GM18507 (cell line): ENCODE measurements at regions not wholly inside any gene's neighbourhood (a gene's known extent, or its start where the extent isn't known, plus 50 kb on each side); places are given as distances from the start of the nearest gene placed in this dataset.

Experiments used
- DNase-seq: peaks from one replicate; pipeline ENCODE4 v3.0.0; 2011; ENCODE audit warnings: low read depth; ENCODE audit not compliant: insufficient read length; ENCODE audit errors: extremely low spot score
- FAIRE-seq: peaks from 2 replicates; lab custom pipeline; 2011; peaks lifted over from hg19 to GRCh38; lab: Jason Lieb, UNC

- DNase-seq, result no peak
- FAIRE-seq, result no peak
Observed at GRCh38 chr6:106918115-106918514, 56.4 kb downstream of the CD24 start.

DNA sequence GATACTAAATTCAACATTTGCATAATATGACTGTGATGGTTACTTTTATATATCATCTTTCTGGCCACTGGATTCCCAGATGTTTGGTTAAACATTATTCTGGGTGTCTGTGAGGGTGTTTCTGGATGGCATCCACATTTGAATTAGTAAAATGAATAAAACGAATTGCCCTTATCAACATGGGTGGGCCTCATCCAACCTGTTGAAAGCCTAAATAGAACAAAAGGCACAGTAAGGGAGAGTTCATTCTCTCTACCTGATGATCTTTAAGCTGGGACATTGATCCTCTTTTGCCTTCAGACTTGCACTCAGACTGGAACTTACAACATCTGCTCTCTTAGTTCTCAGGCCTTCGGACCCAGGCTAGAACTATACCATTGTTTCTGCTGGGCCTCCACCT lies 57.6 kb downstream of the CD24 start:
- FAIRE-seq (no peak), DNase-seq (no peak)

DNA sequence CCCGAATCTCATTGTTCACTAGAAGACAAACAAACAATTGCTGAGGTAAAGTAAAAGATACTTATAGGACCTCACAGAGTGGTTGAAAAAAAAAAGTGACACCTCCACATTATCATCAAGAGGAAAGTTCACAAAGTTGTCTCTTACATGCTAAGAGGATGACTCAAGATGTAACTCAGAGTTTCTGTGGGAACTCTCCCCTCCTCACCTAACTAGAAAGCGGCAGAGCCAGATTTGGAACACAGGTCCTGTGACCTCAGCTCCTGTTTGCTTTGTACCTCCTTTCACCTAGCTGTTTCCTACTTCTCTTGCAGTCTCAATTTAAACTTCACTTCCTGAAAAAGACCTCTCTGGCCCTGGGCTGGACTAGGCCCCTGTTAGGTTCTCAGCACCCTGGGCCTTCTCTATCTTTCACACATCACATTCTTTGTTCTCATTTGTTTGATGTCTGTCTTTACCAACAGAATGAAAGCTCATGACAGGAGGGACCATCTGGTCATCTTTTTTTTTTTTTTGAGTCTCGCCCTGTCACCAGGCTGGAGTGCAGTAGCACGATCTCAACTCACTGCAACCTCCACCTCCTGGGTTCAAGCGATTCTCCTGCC lies 60.8 kb downstream of the CD24 start:
- DNase-seq, result no peak
- FAIRE-seq, result no peak

GRCh38 chr6:106913111-106913510 lies 61.4 kb downstream of the CD24 start:
- DNase-seq, result no peak
- no peak for FAIRE-seq

GRCh38 chr6:106912091-106912490 lies 62.4 kb downstream of the CD24 start:
- no peak for FAIRE-seq

GRCh38 chr6:106910999-106911949 lies 63.3 kb downstream of the CD24 start:
- DNase-seq (no peak), FAIRE-seq (no peak)

More at GRCh38 chr6:106912091-106912490, 62.4 kb downstream of the CD24 start:
- DNase-seq, result no peak

DNA sequence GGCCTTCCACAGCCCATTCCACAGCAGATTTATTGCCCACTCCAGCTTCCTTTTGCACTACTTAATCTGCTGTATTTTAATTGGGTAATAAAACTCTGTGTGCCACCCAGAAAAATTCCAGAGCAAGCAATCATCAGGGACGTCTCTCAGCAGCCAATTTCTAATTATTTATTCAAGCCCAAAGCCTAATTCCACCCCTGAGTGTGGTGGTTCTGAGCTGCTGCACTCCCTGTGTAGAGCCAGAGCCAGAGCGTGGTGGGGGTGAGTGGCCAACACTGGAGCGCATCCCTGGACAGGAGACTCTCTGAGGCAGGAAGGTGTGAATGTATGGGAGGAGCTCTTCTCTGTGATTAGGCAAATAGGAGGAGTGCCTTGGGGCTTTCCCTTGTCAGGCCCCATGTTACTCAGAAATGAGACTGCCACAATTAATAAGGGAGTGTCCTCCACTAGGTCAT lies 66.1 kb downstream of the CD24 start:
- FAIRE-seq (no peak), DNase-seq (no peak)

- no peak for FAIRE-seq
- no peak for DNase-seq
Observed at GRCh38 chr6:106907754-106908153, 66.8 kb downstream of the CD24 start.

DNA sequence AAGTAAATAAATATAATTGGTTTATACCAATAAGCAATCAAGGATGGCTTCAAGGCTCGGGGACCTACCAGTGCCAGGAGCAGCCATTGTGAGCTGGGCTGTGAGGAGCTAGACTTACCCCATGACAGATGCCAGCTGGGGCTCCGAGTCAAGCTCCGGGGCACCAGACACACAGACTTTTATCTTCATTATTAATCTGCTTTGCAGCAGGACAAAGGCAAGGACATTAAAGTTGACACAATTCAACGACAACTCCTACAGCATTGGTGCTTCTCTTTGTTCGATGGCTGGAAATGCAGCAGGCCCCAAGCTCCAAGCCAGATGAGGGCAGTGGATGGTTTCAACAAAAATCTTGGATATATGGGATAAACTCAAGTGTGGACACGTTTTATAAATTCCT lies 68.3 kb downstream of the CD24 start:
- no peak for FAIRE-seq

GRCh38 chr6:106903299-106903698 lies 71.2 kb downstream of the CD24 start:
- FAIRE-seq (no peak), DNase-seq (no peak)

More for the DNA sequence above, 68.3 kb downstream of the CD24 start:
- DNase-seq, result no peak

- no peak for FAIRE-seq
Observed at GRCh38 chr6:106901062-106901461, 73.5 kb downstream of the CD24 start.

GRCh38 chr6:106899697-106900096 lies 74.8 kb downstream of the CD24 start:
- FAIRE-seq, result no peak

More at GRCh38 chr6:106901062-106901461, 73.5 kb downstream of the CD24 start:
- DNase-seq, result no peak

DNA sequence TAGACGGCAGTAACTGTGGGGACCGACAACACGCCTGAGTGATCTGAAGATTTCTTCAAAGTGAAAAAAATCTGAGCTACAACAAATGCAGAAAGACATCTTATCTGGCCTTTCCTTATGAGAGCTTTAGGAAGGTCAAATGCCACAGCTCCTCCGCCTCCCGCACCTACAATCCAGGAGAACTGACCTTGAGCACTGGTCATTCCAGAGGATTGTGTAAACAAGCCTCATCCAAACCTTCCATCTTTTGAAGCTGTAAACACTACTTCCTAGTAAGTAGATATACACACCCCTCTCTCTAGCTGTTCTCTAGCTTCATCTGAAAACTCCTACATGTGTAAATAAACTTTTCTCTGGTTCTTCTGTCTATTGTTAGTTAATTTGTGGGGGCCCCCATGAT lies 76.9 kb downstream of the CD24 start:
- no peak for DNase-seq
- no peak for FAIRE-seq

More at GRCh38 chr6:106899697-106900096, 74.8 kb downstream of the CD24 start:
- no peak for DNase-seq

DNA sequence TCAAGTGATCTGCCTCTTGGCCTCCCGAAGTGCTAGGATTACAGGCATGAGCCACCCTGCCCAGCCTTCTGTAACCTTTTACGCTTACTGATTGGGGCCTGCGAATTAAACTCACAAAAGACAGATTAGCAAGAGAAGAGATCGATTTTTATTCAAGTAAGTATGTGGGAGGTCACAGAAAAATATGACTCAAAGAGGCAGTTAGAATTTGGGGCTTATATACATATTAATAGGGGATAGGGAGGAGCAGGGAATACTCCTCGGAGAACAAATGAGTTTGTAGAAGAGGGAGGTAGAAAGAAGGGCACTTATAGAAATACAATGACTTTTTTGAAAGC lies 78.9 kb downstream of the CD24 start:
- no peak for DNase-seq
- FAIRE-seq, result no peak

DNA sequence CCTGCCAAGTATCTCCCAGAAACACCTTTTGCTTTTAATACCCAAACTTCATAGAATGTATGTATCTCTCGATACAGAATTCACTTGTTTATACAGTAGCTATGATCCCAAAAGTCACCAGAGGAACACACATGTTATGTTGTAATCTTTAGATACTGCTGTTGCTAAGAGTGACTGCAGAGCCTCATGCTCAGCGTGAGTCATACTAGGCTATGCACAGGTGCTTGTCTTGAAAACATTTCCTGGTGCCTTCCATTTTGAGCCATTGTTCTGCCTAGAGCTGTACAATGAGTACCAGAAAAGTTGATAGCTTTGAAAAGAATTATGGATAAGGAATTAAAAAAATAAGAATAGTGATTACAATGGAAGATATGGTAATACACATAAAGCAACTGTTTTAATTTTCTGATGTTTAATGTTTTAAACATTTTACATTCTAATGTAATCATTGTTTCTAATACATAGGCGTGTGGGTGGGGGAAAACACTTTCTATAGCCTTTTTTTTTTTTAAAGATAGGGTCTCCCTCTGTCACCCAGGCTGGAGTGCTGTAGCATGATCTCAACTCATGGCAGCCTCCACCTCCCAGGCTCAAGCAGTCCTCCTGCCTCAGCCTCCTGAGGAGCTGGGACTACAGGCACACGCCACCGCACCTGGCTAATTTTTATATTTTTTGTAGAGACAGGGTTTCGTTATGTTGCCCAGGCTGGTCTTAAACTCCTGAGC lies 79.4 kb downstream of the CD24 start:
- DNase-seq (no peak), FAIRE-seq (no peak)

DNA sequence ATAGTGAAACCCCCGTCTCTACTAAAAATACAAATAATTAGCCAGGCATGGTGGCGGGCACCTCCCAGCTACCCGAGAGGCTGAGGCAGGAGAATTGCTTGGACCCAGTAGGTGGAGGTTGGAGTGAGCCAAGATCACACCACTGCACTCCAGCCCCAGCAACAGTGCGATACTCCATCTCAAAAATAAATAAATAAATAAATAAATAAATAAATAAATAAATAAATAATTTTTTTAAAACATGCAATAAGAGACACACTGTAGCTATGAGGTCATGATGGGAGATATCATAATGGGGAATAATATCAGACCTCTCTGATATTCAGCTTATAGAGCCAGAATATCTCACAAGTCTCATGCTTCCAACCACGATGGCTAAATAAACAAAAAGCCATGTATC lies 82.3 kb downstream of the CD24 start:
- no peak for DNase-seq
- no peak for FAIRE-seq

- no peak for FAIRE-seq
- no peak for DNase-seq
Observed at GRCh38 chr6:106890447-106890846, 84.1 kb downstream of the CD24 start.

DNA sequence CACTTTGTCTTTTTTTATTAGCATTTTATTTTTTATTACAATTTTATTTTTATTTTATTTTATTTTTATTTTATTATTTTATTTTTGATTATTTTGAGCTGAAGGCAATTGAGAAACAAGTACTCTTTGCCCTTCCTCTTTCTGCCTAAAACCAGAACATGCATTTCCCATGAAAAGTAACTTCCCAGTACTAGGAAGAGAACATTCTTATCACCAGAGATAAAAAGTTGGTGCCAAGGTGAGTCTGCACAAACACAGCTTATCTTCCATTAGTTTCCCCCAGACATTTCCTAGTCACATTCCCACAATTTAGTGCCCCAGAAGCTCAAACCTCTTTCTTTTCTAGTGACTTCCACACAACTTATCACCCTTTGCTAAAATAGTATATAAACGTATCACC lies 84.8 kb downstream of the CD24 start:
- FAIRE-seq (no peak), DNase-seq (no peak)

DNA sequence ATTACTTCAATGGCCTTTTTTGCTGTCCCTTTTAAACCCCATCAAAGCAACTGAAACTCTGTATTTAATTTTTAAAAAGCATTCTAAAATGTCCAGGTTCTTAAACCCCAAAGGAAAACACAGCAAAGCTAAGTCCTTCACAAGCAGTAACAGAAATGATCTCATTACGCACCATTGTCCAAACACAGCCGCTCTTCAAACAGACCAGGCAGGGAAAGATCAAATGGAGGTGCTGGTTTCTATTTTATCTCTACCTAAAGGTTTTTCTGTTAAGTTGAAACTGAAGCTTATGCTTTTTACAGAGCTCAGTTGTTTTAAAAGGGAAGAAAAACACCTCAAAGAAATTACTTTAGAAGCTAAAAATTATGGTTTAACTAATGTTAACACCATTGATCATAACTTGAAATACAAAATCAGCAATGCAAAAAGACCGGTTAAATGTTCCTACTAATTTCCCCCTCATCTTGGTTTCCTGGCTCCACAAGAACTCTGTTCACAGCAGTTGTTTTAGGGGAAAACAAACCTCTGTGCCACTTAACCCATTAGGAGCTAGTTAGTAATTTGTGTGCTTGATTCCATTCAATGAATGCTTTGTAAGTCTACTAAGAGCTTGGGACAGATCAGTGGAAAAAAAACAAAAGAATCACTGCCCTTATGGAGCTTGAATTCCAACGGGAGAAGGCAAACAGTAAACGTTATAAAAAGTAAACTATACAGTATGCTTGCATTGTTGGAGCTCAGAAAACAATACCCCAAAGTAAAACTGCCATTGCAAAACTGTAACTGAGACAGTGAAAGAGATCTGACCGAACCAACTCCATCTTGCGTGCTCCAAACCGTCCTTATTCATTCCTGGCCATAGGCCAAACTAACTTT lies 87.4 kb downstream of the CD24 start:
- no peak for FAIRE-seq
- DNase-seq, result no peak
